ENCODE measurements at regions not wholly inside any gene's neighbourhood (a gene's known extent, or its start where the extent isn't known, plus 50 kb on each side); places are given as distances from the start of the nearest gene placed in this dataset.

DNA sequence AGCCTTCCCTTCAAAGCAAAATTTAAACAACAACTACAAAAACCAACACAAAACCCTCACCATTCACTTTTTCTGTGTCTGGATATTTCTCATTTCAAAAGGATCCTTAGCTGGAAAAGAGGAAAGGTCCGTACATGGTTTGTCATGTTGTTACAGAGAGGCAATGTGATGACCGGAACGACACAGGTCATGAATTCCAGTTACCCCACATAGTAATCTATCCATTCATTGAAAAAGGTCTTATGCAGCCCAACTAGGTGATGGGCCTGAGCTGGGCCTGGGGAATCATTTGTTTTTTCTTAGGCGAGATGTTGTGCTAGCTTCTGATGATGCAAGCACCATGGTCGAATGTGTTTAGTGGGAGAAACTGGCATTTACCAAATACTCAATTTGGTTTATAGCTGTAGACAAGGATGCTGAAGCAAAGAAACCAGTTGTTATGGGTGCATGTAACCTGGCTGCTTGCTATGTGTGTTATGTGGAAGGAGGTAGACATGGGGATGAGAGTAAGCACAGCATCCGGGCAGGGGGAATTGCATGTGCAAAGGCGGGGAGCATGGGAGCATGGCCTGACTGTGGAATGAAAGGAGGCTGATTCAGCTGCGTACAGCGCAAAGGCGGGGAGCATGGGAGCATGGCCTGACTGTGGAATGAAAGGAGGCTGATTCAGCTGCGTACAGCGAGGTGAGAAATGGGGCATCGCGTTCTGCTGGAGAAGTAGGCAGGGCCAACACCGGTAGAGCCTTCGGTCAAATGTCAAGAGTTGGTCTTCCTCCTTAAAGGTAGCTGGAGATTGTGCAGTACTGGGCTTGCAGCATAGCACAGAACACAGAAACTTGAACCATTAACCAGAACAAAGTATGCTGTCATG, 269.7 kb upstream of the MAF start:
- Histone ChIP-seq H3K4me2 (ENCODE audit: insufficient read depth, low read length) (no peak overlapping the region), H3K9ac (replicated peaks; ENCODE audit: extremely low read depth, insufficient read depth, low read length) (no peak overlapping the region), H2AFZ (ENCODE audit: low read depth, low read length) (no peak overlapping the region), H4K20me1 (replicated peaks; ENCODE audit: control insufficient read depth, extremely low read depth, insufficient read depth, low read length) (no peaks in the 10 kb centered on the region), H3K27me3 (ENCODE audit: control insufficient read depth in 2 of 2, insufficient read depth in 2 of 2, low read length in 2 of 2) (no peaks in the 10 kb centered on the region), H3K27ac (ENCODE audit: insufficient read depth, low read depth, low read length) (no peak overlapping the region), H3K9me3 (replicated peaks; ENCODE audit: control insufficient read depth, insufficient read depth, low read length) (peaks cover 4% of the 10 kb centered on the region), H3K9me1 (replicated peaks; ENCODE audit: control insufficient read depth, extremely low read depth, insufficient read depth, low read length) (no peaks in the 10 kb centered on the region), H3K79me2 (ENCODE audit: control insufficient read depth, insufficient read depth, low read length) (no peaks in the 10 kb centered on the region), H3K4me1 (ENCODE audit: control insufficient read depth, extremely low read depth, insufficient read depth, low read length) (no peaks in the 10 kb centered on the region), H3K36me3 (ENCODE audit: control insufficient read depth in 2 of 2, extremely low read depth in 1 of 2, insufficient read depth in 2 of 2, low read length in 2 of 2) (no peaks in the 10 kb centered on the region), H3K4me3 (replicated peaks in 1 of 3; ENCODE audit: insufficient read depth in 1 of 3, low read depth in 1 of 3, low read length in 3 of 3) (no peak overlapping the region)
- CTCF ChIA-PET = no interaction called here
- intact Hi-C loops (cut with micrococcal nuclease) = no loop called here
- DNase-seq (ENCODE audit: low read depth, low spot score) (no peak), FAIRE-seq (no peak)
- no TSS peak for BruUV-seq (replicated peaks)
- dilution Hi-C loops (cut with MboI; ENCODE audit: extremely low pct_ligation_motif_present, low sequenced_read_pairs) = no loop called here
- no peak for TF ChIP-seq MYC (IDR thresholded peaks at IDR 0.05; ENCODE audit: low read depth, low read length)
- no peak for TF ChIP-seq POLR2A (IDR thresholded peaks at IDR 0.05; ENCODE audit: low read depth, low read length)
- no peak for TF ChIP-seq FOS (IDR thresholded peaks at IDR 0.05; ENCODE audit: borderline replicate concordance, insufficient read depth, low read length)
- TF ChIP-seq JUN (IDR thresholded peaks at IDR 0.05; ENCODE audit: borderline replicate concordance, insufficient read depth, insufficient read length, low read depth) = no peak
- TF ChIP-seq, protein P1, sequence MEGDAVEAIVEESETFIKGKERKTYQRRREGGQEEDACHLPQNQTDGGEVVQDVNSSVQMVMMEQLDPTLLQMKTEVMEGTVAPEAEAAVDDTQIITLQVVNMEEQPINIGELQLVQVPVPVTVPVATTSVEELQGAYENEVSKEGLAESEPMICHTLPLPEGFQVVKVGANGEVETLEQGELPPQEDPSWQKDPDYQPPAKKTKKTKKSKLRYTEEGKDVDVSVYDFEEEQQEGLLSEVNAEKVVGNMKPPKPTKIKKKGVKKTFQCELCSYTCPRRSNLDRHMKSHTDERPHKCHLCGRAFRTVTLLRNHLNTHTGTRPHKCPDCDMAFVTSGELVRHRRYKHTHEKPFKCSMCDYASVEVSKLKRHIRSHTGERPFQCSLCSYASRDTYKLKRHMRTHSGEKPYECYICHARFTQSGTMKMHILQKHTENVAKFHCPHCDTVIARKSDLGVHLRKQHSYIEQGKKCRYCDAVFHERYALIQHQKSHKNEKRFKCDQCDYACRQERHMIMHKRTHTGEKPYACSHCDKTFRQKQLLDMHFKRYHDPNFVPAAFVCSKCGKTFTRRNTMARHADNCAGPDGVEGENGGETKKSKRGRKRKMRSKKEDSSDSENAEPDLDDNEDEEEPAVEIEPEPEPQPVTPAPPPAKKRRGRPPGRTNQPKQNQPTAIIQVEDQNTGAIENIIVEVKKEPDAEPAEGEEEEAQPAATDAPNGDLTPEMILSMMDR (IDR thresholded peaks at IDR 0.05; ENCODE audit: extremely low read depth in 1 of 2, insufficient read depth in 1 of 2, low read depth in 1 of 2, low read length in 2 of 2) = no peak
- TF ChIP-seq EZH2 (IDR thresholded peaks at IDR 0.05; ENCODE audit: borderline replicate concordance, low read depth, low read length, severe bottlenecking) = no peak
- POLR2A ChIA-PET = no interaction called here

All from endothelial cell of umbilical vein (primary cell).